Right hindlimb (tissue), 1 donor: ENCODE measurements at regions not wholly inside any gene's neighbourhood (a gene's known extent, or its start where the extent isn't known, plus 50 kb on each side); places are given as distances from the start of the nearest gene placed in this dataset.
A peak's percentile ranks its signal among the peaks of the same experiment; 100 is the strongest.
"Not testable (repeated sequence)": the region's sequence is repeated elsewhere in the genome, so short reads cannot be mapped to it uniquely, and the experiment has no call there.

ENCODE experiments used
- DNase-seq: peaks from one replicate; pipeline ENCODE4 v3.0.0-alpha.2; 2018

- no peak for DNase-seq
Observed at GRCh38 chr6:74953708-74954107, 252.1 kb downstream of the COL12A1 start.

- DNase-seq, result no peak
Observed at GRCh38 chr6:74946961-74947360, 258.9 kb downstream of the COL12A1 start.

GRCh38 chr6:74942130-74942529, 263.7 kb downstream of the COL12A1 start:
- DNase-seq, result no peak

- DNase-seq, result no peak
Observed at GRCh38 chr6:74941424-74941823, 264.4 kb downstream of the COL12A1 start.

- no peak for DNase-seq
Observed at GRCh38 chr6:74939721-74940620, 265.9 kb downstream of the COL12A1 start.

- DNase-seq, result no peak
Observed at GRCh38 chr6:74939151-74939708, 266.6 kb downstream of the COL12A1 start.

GRCh38 chr6:74937936-74938335, 267.9 kb downstream of the COL12A1 start:
- DNase-seq, result no peak

- no peak for DNase-seq
Observed at GRCh38 chr6:74936886-74937285, 269.0 kb downstream of the COL12A1 start.

- no peak for DNase-seq
Observed at GRCh38 chr6:74932232-74932888, 273.5 kb downstream of the COL12A1 start.

GRCh38 chr6:74931558-74931957, 274.3 kb downstream of the COL12A1 start:
- DNase-seq, result peak; percentile 36

GRCh38 chr6:74928203-74928602, 277.6 kb downstream of the COL12A1 start:
- DNase-seq, result no peak

- DNase-seq, result no peak
Observed at GRCh38 chr6:74927299-74927698, 278.6 kb downstream of the COL12A1 start.

GRCh38 chr6:74925683-74926082, 280.2 kb downstream of the COL12A1 start:
- no peak for DNase-seq

GRCh38 chr6:74914888-74915287, 291.0 kb downstream of the COL12A1 start:
- DNase-seq, result peak; percentile 53

- no peak for DNase-seq
Observed at GRCh38 chr6:74912234-74912633, 293.6 kb downstream of the COL12A1 start.

GRCh38 chr6:74902846-74903245, 303.0 kb downstream of the COL12A1 start:
- DNase-seq, result no peak

- no peak for DNase-seq
Observed at GRCh38 chr6:74902089-74902488, 303.8 kb downstream of the COL12A1 start.

- DNase-seq, result no peak
Observed at GRCh38 chr6:74901576-74901975, 304.3 kb downstream of the COL12A1 start.

- DNase-seq, result no peak
Observed at GRCh38 chr6:74899416-74899815, 306.4 kb downstream of the COL12A1 start.

- DNase-seq, result peak; percentile 20
Observed at GRCh38 chr6:74892091-74892490, 313.8 kb downstream of the COL12A1 start.

GRCh38 chr6:74891349-74891831, 314.5 kb downstream of the COL12A1 start:
- peak; percentile 22 for DNase-seq

- DNase-seq, result no peak
Observed at GRCh38 chr6:74889635-74890034, 316.2 kb downstream of the COL12A1 start.

GRCh38 chr6:74888741-74889140, 317.1 kb downstream of the COL12A1 start:
- DNase-seq, result not testable (repeated sequence)

- DNase-seq, result no peak
Observed at GRCh38 chr6:74879976-74880375, 325.9 kb downstream of the COL12A1 start.
